ENCODE measurements at regions not wholly inside any gene's neighbourhood (a gene's known extent, or its start where the extent isn't known, plus 50 kb on each side); places are given as distances from the start of the nearest gene placed in this dataset.
A peak's percentile ranks its signal among the peaks of the same experiment; 100 is the strongest.

DNA sequence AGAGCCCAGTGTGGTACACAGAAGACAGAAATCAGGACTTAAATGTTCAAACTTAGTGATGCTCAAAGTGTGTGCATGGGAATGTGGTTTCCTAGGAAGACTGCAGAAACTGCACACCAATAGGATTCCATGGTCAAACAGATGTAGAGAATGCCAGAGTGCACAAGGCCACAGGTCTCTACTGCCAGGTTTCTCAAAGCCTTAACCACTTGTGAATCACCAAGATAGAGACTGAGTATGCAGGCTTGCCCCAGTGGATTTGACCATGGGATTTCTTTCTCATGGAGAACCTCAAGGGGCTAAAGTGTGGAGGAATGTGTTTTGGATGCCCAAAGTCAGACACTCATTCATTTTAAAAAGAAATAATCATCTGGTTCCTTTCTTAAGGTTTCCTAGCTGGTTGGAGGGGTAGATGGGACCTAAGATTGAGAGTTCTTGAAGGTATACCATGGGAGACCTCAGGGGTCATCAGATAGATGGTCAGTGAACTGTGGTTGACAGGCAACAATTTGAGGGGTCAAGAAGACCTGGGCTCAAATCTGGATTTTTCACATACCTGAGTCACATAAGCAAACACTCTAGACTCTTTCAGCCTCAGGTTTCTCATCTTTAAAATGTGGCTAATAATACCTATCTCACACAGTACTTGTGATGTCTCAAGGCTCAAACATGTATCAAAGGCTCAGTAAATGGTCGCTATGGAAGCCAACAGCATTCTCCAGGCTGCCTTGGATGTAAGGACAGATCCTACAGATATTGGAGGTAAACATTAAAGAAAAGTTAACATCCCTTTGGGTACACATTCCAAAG is 81.1 kb downstream of the BOD1 start:
- no peak overlapping the region for H3K27ac ChIP-seq (ENCODE audit: insufficient read depth, low read length)
- H2BK20ac ChIP-seq (ENCODE audit: low read depth, low read length) = no peak overlapping the region
- no peak overlapping the region for H4K91ac ChIP-seq (ENCODE audit: insufficient read depth, low read depth, low read length)
- dilution Hi-C loops (cut with HindIII; ENCODE audit: low sequenced_read_pairs, unreplicated experiment) = no loop called here
- H3K18ac ChIP-seq (ENCODE audit: low read depth, low read length) = no peak overlapping the region
- intact Hi-C loops (cut with micrococcal nuclease) = no loop called here
- no peaks in the 10 kb centered on the region for H4K20me1 ChIP-seq (ENCODE audit: insufficient read depth, low read length)
- no peaks in the 10 kb centered on the region for H3K36me3 ChIP-seq (ENCODE audit: control insufficient read depth, insufficient read depth, low read length)
- no peak overlapping the region for H4K8ac ChIP-seq (ENCODE audit: low read depth in 2 of 2, low read length in 2 of 2)
- no peak overlapping the region for H3K56ac ChIP-seq (ENCODE audit: extremely low read depth, insufficient read depth, low read length)
- no peaks in the 10 kb centered on the region for H3K9me3 ChIP-seq (ENCODE audit: control insufficient read depth, insufficient read depth, low read length)
- WGBS, 2 experiments (ENCODE audit: extremely low coverage in 2 of 2, insufficient read length in 1 of 2) = no CpG with 5 or more reads among the region's 1 CpG
- ChIA-PET CTCF (no interaction called here), POLR2A (ENCODE audit: unreplicated experiment) (no interaction called here)
- BruUV-seq (replicated peaks) = no TSS peak
- no peak overlapping the region for H3K4me2 ChIP-seq (ENCODE audit: low read depth, low read length)
- TF ChIP-seq CEBPB (IDR thresholded peaks at IDR 0.05; ENCODE audit: low read depth, low read length) = no peak
- TF ChIP-seq, protein P1, sequence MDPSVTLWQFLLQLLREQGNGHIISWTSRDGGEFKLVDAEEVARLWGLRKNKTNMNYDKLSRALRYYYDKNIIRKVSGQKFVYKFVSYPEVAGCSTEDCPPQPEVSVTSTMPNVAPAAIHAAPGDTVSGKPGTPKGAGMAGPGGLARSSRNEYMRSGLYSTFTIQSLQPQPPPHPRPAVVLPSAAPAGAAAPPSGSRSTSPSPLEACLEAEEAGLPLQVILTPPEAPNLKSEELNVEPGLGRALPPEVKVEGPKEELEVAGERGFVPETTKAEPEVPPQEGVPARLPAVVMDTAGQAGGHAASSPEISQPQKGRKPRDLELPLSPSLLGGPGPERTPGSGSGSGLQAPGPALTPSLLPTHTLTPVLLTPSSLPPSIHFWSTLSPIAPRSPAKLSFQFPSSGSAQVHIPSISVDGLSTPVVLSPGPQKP (IDR thresholded peaks at IDR 0.05; ENCODE audit: borderline replicate concordance, low read depth, low read length) = no peak
- TF ChIP-seq RCOR1 (IDR thresholded peaks at IDR 0.05; ENCODE audit: insufficient replicate concordance, low read length) = no peak
- TF ChIP-seq, protein P2, sequence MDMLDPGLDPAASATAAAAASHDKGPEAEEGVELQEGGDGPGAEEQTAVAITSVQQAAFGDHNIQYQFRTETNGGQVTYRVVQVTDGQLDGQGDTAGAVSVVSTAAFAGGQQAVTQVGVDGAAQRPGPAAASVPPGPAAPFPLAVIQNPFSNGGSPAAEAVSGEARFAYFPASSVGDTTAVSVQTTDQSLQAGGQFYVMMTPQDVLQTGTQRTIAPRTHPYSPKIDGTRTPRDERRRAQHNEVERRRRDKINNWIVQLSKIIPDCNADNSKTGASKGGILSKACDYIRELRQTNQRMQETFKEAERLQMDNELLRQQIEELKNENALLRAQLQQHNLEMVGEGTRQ (IDR thresholded peaks at IDR 0.05; ENCODE audit: low read depth, low read length) = no peak
- TF ChIP-seq MXI1 (IDR thresholded peaks at IDR 0.05; ENCODE audit: borderline replicate concordance, low read depth, low read length) = no peak
- no peak for TF ChIP-seq CHD1 (IDR thresholded peaks at IDR 0.05; ENCODE audit: low read depth, low read length)
- no peak for TF ChIP-seq MAZ (IDR thresholded peaks at IDR 0.05; ENCODE audit: borderline replicate concordance, low read depth, low read length)
- no peak for TF ChIP-seq NFE2L2 (IDR thresholded peaks at IDR 0.05; ENCODE audit: low read depth, low read length)
- TF ChIP-seq BHLHE40 (IDR thresholded peaks at IDR 0.05; ENCODE audit: low read depth, low read length) = no peak
- TF ChIP-seq RAD21 (IDR thresholded peaks at IDR 0.05; ENCODE audit: low read length) = no peak
- no peak for TF ChIP-seq POLR2A (IDR thresholded peaks at IDR 0.05; ENCODE audit: low read depth, low read length)
- TF ChIP-seq SMC3 (IDR thresholded peaks at IDR 0.05; ENCODE audit: low read depth, low read length) = no peak
- TF ChIP-seq, protein P3, sequence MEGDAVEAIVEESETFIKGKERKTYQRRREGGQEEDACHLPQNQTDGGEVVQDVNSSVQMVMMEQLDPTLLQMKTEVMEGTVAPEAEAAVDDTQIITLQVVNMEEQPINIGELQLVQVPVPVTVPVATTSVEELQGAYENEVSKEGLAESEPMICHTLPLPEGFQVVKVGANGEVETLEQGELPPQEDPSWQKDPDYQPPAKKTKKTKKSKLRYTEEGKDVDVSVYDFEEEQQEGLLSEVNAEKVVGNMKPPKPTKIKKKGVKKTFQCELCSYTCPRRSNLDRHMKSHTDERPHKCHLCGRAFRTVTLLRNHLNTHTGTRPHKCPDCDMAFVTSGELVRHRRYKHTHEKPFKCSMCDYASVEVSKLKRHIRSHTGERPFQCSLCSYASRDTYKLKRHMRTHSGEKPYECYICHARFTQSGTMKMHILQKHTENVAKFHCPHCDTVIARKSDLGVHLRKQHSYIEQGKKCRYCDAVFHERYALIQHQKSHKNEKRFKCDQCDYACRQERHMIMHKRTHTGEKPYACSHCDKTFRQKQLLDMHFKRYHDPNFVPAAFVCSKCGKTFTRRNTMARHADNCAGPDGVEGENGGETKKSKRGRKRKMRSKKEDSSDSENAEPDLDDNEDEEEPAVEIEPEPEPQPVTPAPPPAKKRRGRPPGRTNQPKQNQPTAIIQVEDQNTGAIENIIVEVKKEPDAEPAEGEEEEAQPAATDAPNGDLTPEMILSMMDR (conservative IDR thresholded peaks at IDR 0.05; ENCODE audit: low read depth, low read length) = no peak
- TF ChIP-seq FOS (IDR thresholded peaks at IDR 0.05; ENCODE audit: low read depth, low read length) = no peak
- no peak for TF ChIP-seq RFX5 (IDR thresholded peaks at IDR 0.05; ENCODE audit: low read depth, low read length)
- TF ChIP-seq MAFK (IDR thresholded peaks at IDR 0.05; ENCODE audit: low read depth, low read length) = no peak
- H3K27me3 ChIP-seq (ENCODE audit: control insufficient read depth, insufficient read depth, low read length) = no peaks in the 10 kb centered on the region
- no peak overlapping the region for H3K14ac ChIP-seq (replicated peaks; ENCODE audit: low read depth, low read length)
- H2AFZ ChIP-seq (replicated peaks; ENCODE audit: low read length, poor library complexity) = no peak overlapping the region
- no peak overlapping the region for H2BK120ac ChIP-seq (ENCODE audit: low read depth, low read length)
- H2BK15ac ChIP-seq (ENCODE audit: low read depth, low read length) = no peak overlapping the region
- peaks cover 6% of the 10 kb centered on the region for H3K9me1 ChIP-seq (ENCODE audit: insufficient read depth, low read length)
- no peaks in the 10 kb centered on the region; the same call in 1 of the 2 replicates for H3K4me1 ChIP-seq (ENCODE audit: control insufficient read depth, insufficient read depth, low read length)
- H3K4me3 ChIP-seq (ENCODE audit: insufficient read depth, low read depth, low read length) = no peak overlapping the region
- DNase-seq (peak; percentile 46), ATAC-seq (ENCODE audit: low read depth) (no peak)
- no peak overlapping the region for H3K4ac ChIP-seq (ENCODE audit: low read depth, low read length)
- in situ Hi-C loops (cut with MboI; ENCODE audit: low sequenced_read_pairs) = no loop called here
- no peak overlapping the region for H3K9ac ChIP-seq (ENCODE audit: low read depth, low read length)
- no peaks in the 10 kb centered on the region for H3K79me1 ChIP-seq (ENCODE audit: low read depth in 1 of 2, low read length in 2 of 2)
- peak overlapping the region; percentile 6; the same call in 1 of the 2 replicates for H3K23ac ChIP-seq (ENCODE audit: low read depth, low read length)
- no peak overlapping the region for H4K5ac ChIP-seq (ENCODE audit: low read depth, low read length)
- H2AK5ac ChIP-seq (ENCODE audit: low read depth, low read length) = no peak overlapping the region
- no peak overlapping the region for H2AK9ac ChIP-seq (replicated peaks; ENCODE audit: low read depth, low read length, poor library complexity)
- no peak overlapping the region for H2BK5ac ChIP-seq (ENCODE audit: low read depth, low read length, poor library complexity, severe bottlenecking)
